DMS53 (cell line): ENCODE measurements at regions not wholly inside any gene's neighbourhood (a gene's known extent, or its start where the extent isn't known, plus 50 kb on each side); places are given as distances from the start of the nearest gene placed in this dataset.
"Not testable (repeated sequence)": the region's sequence is repeated elsewhere in the genome, so short reads cannot be mapped to it uniquely, and the experiment has no call there.

Experiments
- DNase-seq: peaks from one replicate; lab custom pipeline; 2025; lab: John Stamatoyannopoulos, UW

GRCh38 chr6:85356743-85357142 lies 93.1 kb upstream of the NT5E start:
- DNase-seq: not testable (repeated sequence)

GRCh38 chr6:85355816-85356215 lies 94.1 kb upstream of the NT5E start:
- peak; percentile 54 for DNase-seq

- DNase-seq: peak; percentile 73
Observed at GRCh38 chr6:85354761-85355618, 94.9 kb upstream of the NT5E start.

GRCh38 chr6:85353012-85353411 lies 96.9 kb upstream of the NT5E start:
- no peak for DNase-seq

GRCh38 chr6:85348643-85349042 lies 101.2 kb upstream of the NT5E start:
- no peak for DNase-seq

GRCh38 chr6:85347812-85348211 lies 102.1 kb upstream of the NT5E start:
- peak; percentile 12 for DNase-seq

- DNase-seq: no peak
Observed at GRCh38 chr6:85346196-85346595, 103.7 kb upstream of the NT5E start.

- peak; percentile 49 for DNase-seq
Observed at GRCh38 chr6:85344996-85345395, 104.9 kb upstream of the NT5E start.

- no peak for DNase-seq
Observed at GRCh38 chr6:85343428-85343827, 106.5 kb upstream of the NT5E start.

GRCh38 chr6:85329196-85329595 lies 120.7 kb upstream of the NT5E start:
- no peak for DNase-seq

- not testable (repeated sequence) for DNase-seq
Observed at GRCh38 chr6:85325811-85326210, 124.1 kb upstream of the NT5E start.

GRCh38 chr6:85323435-85324040 lies 126.3 kb upstream of the NT5E start:
- peak; percentile 86 for DNase-seq

- DNase-seq: no peak
Observed at GRCh38 chr6:85322446-85323105, 127.3 kb upstream of the NT5E start.

- DNase-seq: no peak
Observed at GRCh38 chr6:85321906-85322305, 128.0 kb upstream of the NT5E start.

GRCh38 chr6:85314586-85314985 lies 135.3 kb upstream of the NT5E start:
- DNase-seq: no peak

- DNase-seq: no peak
Observed at GRCh38 chr6:85300581-85300980, 149.3 kb upstream of the NT5E start.

- no peak for DNase-seq
Observed at GRCh38 chr6:85298553-85298952, 151.3 kb upstream of the NT5E start.

GRCh38 chr6:85291326-85291725 lies 158.6 kb upstream of the NT5E start:
- no peak for DNase-seq

GRCh38 chr6:85287654-85288053 lies 162.2 kb upstream of the NT5E start:
- DNase-seq: no peak

- no peak for DNase-seq
Observed at GRCh38 chr6:85287158-85287557, 162.7 kb upstream of the NT5E start.

GRCh38 chr6:85286507-85286906 lies 163.4 kb upstream of the NT5E start:
- DNase-seq: not testable (repeated sequence)

- no peak for DNase-seq
Observed at GRCh38 chr6:85285934-85286333, 163.9 kb upstream of the NT5E start.

GRCh38 chr6:85285114-85285513 lies 164.8 kb upstream of the NT5E start:
- no peak for DNase-seq
